Neural cell (in vitro differentiated cells): ENCODE measurements at regions not wholly inside any gene's neighbourhood (a gene's known extent, or its start where the extent isn't known, plus 50 kb on each side); places are given as distances from the start of the nearest gene placed in this dataset.

Experiments used
- H2AFZ ChIP-seq: fragments of 200-600, 300-800 bp; sonication (generic), shearing (Covaris generic); 2 replicates; pipeline ENCODE4 v1.6.0; 2014; ENCODE audit warnings: low read depth, mild to moderate bottlenecking, antibody characterized with exemption, low read length, moderate library complexity
- H3F3A ChIP-seq: fragments of 200-600 bp; shearing (Covaris generic); 2 replicates; pipeline ENCODE4 v1.6.1; 2016; ENCODE audit warnings: mild to moderate bottlenecking, moderate library complexity, mixed read lengths, antibody characterized with exemption, low read length; ENCODE audit not compliant: insufficient read depth, poor library complexity, severe bottlenecking
- H3K27ac ChIP-seq: fragments of 200-600, 300-800 bp; sonication (generic), shearing (Covaris generic); 2 replicates; pipeline ENCODE4 v1.5.1; 2014; ENCODE audit warnings: mild to moderate bottlenecking, low read length, moderate library complexity
- H3K27me3 ChIP-seq: fragments of 300-800, 200-600 bp; sonication (generic), shearing (Covaris generic); 2 replicates; pipeline ENCODE4 v1.6.0; 2014; ENCODE audit warnings: mild to moderate bottlenecking, low read depth, low read length, moderate library complexity; ENCODE audit not compliant: insufficient read depth
- H3K36me3 ChIP-seq: fragments of 300-800, 200-600 bp; sonication (generic), shearing (Covaris generic); 2 replicates; pipeline ENCODE4 v1.5.1; 2014; ENCODE audit warnings: mild to moderate bottlenecking, antibody characterized with exemption, low read length, moderate library complexity; ENCODE audit not compliant: insufficient read depth
- H3K4me2 ChIP-seq: fragments of 300-800, 200-600 bp; sonication (generic), shearing (Covaris generic); 2 replicates; pipeline ENCODE4 v1.6.0; 2014; ENCODE audit warnings: mild to moderate bottlenecking, low read length
- H3K4me3 ChIP-seq: fragments of 300-800, 200-600 bp; sonication (generic), shearing (Covaris generic); 2 replicates; pipeline ENCODE4 v1.5.1; 2014; ENCODE audit warnings: mild to moderate bottlenecking, low read length, moderate library complexity
- H3K79me2 ChIP-seq: fragments of 200-600 bp; shearing (Covaris generic); replicated peaks from 2 replicates; pipeline ENCODE4 v1.6.0; 2014; ENCODE audit warnings: mild to moderate bottlenecking, low read length, moderate library complexity; ENCODE audit not compliant: insufficient read depth
- H3K9ac ChIP-seq: fragments of 300-800, 200-600 bp; sonication (generic), shearing (Covaris generic); 2 replicates; pipeline ENCODE4 v1.6.1; 2016; ENCODE audit warnings: mild to moderate bottlenecking, low read length, mixed read lengths
- H3K9me2 ChIP-seq: fragments of 200-600 bp; shearing (Covaris generic); 2 replicates; pipeline ENCODE4 v1.6.1; 2016; ENCODE audit warnings: mild to moderate bottlenecking, low read length, mixed read lengths; ENCODE audit not compliant: insufficient read depth
- H3K9me3 ChIP-seq: fragments of 200-600, 300-800 bp; sonication (generic), shearing (Covaris generic); 2 replicates; pipeline ENCODE4 v1.6.1; 2016; ENCODE audit warnings: mild to moderate bottlenecking, mixed run types, low read length, moderate library complexity, mixed read lengths
- H4K20me1 ChIP-seq: fragments of 200-600 bp; shearing (Covaris generic); 2 replicates; pipeline ENCODE4 v1.6.1; 2016; ENCODE audit warnings: mild to moderate bottlenecking, mixed run types; ENCODE audit not compliant: insufficient read depth
- EP300 ChIP-seq: fragments of 450-650 bp; conservative IDR thresholded peaks from 2 replicates; pipeline ENCODE4 v1.6.1; 2014; ENCODE audit warnings: antibody characterized with exemption, mild to moderate bottlenecking, moderate library complexity; ENCODE audit not compliant: poor library complexity, severe bottlenecking
- EZH2 ChIP-seq: fragments of 200-600, 300-800 bp; shearing (Covaris generic), sonication (generic); IDR thresholded peaks from 2 replicates; pipeline ENCODE4 v1.6.1; 2014; ENCODE audit warnings: antibody characterized with exemption, low read length, borderline replicate concordance, mild to moderate bottlenecking; ENCODE audit not compliant: insufficient read depth, poor library complexity, severe bottlenecking
- MXI1 ChIP-seq: fragments of 450-650 bp; conservative IDR thresholded peaks from 2 replicates; pipeline ENCODE4 v1.6.1; 2014; ENCODE audit warnings: antibody characterized with exemption, mild to moderate bottlenecking; ENCODE audit not compliant: poor library complexity, severe bottlenecking
- POLR2AphosphoS5 ChIP-seq: IDR thresholded peaks from 2 replicates; pipeline ENCODE4 v1.6.1; 2012
- RAD21 ChIP-seq: fragments of 450-650 bp; conservative IDR thresholded peaks from 2 replicates; pipeline ENCODE4 v1.6.1; 2014; ENCODE audit warnings: antibody characterized with exemption, mild to moderate bottlenecking, moderate library complexity
- SMC3 ChIP-seq: fragments of 450-650 bp; conservative IDR thresholded peaks from 2 replicates; pipeline ENCODE4 v1.6.1; 2014; ENCODE audit warnings: antibody characterized with exemption, mild to moderate bottlenecking, moderate library complexity; ENCODE audit not compliant: poor library complexity
- TAF1 ChIP-seq: IDR thresholded peaks from 2 replicates; pipeline ENCODE4 v1.6.1; 2012; ENCODE audit warnings: low read depth
- TF ChIP-seq, protein P1 (sequence below): fragments of 450-650 bp; IDR thresholded peaks from 2 replicates; pipeline ENCODE4 v1.5.1; 2014; ENCODE audit warnings: antibody characterized with exemption, mild to moderate bottlenecking, moderate library complexity; ENCODE audit not compliant: poor library complexity, severe bottlenecking
- TF ChIP-seq, protein P2 (sequence below): IDR thresholded peaks from 2 replicates; pipeline ENCODE4 v1.6.1; 2012; ENCODE audit warnings: borderline replicate concordance

GRCh38 chr3:29011441-29011840 is 269.4 kb upstream of the RBMS3 start:
- Histone ChIP-seq H3K27me3 (peaks cover 11% of the 10 kb centered on the region), H3K4me3 (no peak overlapping the region), H3F3A (no peaks in the 10 kb centered on the region), H3K9ac (no peak overlapping the region), H3K79me2 (no peaks in the 10 kb centered on the region), H3K4me2 (no peak overlapping the region), H3K9me2 (no peaks in the 10 kb centered on the region), H3K36me3 (no peaks in the 10 kb centered on the region), H3K27ac (no peak overlapping the region), H4K20me1 (no peaks in the 10 kb centered on the region), H2AFZ (no peak overlapping the region), H3K9me3 (no peaks in the 10 kb centered on the region)
- no peak for TF ChIP-seq EZH2
- TF ChIP-seq, protein P1, sequence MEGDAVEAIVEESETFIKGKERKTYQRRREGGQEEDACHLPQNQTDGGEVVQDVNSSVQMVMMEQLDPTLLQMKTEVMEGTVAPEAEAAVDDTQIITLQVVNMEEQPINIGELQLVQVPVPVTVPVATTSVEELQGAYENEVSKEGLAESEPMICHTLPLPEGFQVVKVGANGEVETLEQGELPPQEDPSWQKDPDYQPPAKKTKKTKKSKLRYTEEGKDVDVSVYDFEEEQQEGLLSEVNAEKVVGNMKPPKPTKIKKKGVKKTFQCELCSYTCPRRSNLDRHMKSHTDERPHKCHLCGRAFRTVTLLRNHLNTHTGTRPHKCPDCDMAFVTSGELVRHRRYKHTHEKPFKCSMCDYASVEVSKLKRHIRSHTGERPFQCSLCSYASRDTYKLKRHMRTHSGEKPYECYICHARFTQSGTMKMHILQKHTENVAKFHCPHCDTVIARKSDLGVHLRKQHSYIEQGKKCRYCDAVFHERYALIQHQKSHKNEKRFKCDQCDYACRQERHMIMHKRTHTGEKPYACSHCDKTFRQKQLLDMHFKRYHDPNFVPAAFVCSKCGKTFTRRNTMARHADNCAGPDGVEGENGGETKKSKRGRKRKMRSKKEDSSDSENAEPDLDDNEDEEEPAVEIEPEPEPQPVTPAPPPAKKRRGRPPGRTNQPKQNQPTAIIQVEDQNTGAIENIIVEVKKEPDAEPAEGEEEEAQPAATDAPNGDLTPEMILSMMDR: no peak
- TF ChIP-seq SMC3: no peak
- no peak for TF ChIP-seq EP300
- TF ChIP-seq, protein P2, sequence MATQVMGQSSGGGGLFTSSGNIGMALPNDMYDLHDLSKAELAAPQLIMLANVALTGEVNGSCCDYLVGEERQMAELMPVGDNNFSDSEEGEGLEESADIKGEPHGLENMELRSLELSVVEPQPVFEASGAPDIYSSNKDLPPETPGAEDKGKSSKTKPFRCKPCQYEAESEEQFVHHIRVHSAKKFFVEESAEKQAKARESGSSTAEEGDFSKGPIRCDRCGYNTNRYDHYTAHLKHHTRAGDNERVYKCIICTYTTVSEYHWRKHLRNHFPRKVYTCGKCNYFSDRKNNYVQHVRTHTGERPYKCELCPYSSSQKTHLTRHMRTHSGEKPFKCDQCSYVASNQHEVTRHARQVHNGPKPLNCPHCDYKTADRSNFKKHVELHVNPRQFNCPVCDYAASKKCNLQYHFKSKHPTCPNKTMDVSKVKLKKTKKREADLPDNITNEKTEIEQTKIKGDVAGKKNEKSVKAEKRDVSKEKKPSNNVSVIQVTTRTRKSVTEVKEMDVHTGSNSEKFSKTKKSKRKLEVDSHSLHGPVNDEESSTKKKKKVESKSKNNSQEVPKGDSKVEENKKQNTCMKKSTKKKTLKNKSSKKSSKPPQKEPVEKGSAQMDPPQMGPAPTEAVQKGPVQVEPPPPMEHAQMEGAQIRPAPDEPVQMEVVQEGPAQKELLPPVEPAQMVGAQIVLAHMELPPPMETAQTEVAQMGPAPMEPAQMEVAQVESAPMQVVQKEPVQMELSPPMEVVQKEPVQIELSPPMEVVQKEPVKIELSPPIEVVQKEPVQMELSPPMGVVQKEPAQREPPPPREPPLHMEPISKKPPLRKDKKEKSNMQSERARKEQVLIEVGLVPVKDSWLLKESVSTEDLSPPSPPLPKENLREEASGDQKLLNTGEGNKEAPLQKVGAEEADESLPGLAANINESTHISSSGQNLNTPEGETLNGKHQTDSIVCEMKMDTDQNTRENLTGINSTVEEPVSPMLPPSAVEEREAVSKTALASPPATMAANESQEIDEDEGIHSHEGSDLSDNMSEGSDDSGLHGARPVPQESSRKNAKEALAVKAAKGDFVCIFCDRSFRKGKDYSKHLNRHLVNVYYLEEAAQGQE: no peak

GRCh38 chr3:29011966-29012365 is 268.9 kb upstream of the RBMS3 start:
- H3K9me3 ChIP-seq: no peaks in the 10 kb centered on the region
- H3F3A ChIP-seq: no peaks in the 10 kb centered on the region
- TF ChIP-seq, protein P2: no peak
- TF ChIP-seq EP300 (no peak), POLR2AphosphoS5 (no peak), TAF1 (no peak), EZH2 (no peak), MXI1 (no peak), RAD21 (no peak), SMC3 (no peak)
- TF ChIP-seq, protein P1: no peak
- no peak overlapping the region for H3K27ac ChIP-seq
- no peaks in the 10 kb centered on the region for H3K79me2 ChIP-seq
- no peaks in the 10 kb centered on the region for H4K20me1 ChIP-seq
- H2AFZ ChIP-seq: no peak overlapping the region
- H3K4me2 ChIP-seq: no peak overlapping the region
- H3K9ac ChIP-seq: no peak overlapping the region
- H3K27me3 ChIP-seq: peaks cover 11% of the 10 kb centered on the region
- H3K36me3 ChIP-seq: no peaks in the 10 kb centered on the region
- no peaks in the 10 kb centered on the region for H3K9me2 ChIP-seq
- H3K4me3 ChIP-seq: no peak overlapping the region
